GM19397 (cell line): ENCODE measurements at regions not wholly inside any gene's neighbourhood (a gene's known extent, or its start where the extent isn't known, plus 50 kb on each side); places are given as distances from the start of the nearest gene placed in this dataset.
"Not testable (repeated sequence)": the region's sequence is repeated elsewhere in the genome, so short reads cannot be mapped to it uniquely, and the experiment has no call there.

Experiments used
- ATAC-seq: cut with Tn5 transposase; IDR thresholded peaks from one replicate; pipeline ENCODE4 v1.9.1; 2021; ENCODE audit warnings: mild to moderate bottlenecking, moderate library complexity; ENCODE audit not compliant: unreplicated experiment

DNA sequence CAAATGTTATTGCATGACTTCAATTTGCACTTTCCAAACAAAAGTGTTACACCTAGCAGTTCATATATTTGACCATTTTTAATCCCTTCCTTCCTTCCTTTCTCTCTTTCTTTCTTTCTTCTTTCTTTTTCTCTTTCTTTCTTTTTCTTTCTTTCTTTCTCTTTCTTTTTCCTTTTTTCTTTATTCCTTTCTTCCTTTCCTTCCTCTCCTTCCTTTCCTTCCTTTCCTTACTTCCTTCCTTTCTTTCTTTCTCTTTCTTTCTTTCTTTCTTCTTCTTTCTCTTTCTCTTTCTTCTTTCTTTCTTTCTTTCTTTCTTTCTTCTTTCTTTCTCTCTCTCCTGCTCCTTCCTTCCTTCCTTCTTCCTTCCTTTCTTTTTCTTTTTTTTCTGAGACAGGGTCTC lies 146.7 kb upstream of the ALKAL2 start:
- no peak for ATAC-seq

DNA sequence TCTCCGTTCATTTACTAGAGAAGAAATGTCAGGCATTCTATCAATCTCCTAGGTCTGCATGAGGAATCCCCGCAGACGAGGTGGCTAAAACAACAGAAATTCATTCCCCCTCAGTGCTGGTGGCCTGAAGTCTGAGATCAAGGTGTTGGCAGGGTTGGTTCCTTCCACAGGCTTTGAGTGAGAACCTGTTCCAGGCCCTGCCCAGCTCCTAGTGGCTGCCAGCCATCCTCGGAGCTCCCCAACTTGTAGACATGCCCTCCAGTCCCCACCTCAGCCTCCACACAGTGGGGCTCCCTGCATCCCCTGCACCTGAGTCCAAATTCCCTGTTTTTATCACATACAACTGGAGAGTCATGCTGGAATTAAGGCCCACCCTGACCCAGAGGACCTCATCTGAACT lies 145.3 kb upstream of the ALKAL2 start:
- no peak for ATAC-seq

DNA sequence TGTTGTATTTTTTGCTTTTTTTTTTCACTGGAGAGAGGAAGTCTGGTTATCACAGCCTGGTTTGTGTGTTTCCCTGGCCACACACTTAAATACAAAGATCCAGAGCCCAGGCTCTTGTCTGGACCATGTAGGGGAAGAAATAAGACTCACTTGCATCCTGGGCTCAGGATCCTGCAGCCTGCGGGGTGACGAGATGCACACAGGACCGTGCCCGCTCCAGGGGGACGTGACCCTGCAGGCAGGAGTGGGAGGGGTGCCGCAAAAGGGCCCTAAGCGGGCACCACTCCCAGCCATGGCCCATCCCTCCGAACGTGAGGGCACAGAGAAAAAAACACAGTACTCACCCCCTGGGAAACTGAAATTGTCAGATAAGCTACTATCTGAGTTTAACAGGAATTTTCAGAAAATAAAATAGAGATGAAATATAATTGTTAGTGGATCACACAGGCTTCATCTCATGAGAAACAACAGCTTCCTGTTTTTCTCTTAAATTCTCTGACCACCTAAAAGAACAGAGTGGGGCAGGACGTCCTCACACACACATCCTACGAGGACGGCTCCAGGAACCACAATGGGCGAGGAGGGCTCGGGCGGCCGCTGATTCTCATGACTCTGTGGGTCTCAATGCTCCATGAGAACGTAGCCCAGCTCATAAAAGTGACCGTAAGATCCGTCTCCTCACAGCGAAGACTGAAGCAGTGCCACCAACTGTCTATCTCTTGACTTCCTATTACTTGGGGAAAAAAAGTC lies 142.6 kb upstream of the ALKAL2 start:
- no peak for ATAC-seq

DNA sequence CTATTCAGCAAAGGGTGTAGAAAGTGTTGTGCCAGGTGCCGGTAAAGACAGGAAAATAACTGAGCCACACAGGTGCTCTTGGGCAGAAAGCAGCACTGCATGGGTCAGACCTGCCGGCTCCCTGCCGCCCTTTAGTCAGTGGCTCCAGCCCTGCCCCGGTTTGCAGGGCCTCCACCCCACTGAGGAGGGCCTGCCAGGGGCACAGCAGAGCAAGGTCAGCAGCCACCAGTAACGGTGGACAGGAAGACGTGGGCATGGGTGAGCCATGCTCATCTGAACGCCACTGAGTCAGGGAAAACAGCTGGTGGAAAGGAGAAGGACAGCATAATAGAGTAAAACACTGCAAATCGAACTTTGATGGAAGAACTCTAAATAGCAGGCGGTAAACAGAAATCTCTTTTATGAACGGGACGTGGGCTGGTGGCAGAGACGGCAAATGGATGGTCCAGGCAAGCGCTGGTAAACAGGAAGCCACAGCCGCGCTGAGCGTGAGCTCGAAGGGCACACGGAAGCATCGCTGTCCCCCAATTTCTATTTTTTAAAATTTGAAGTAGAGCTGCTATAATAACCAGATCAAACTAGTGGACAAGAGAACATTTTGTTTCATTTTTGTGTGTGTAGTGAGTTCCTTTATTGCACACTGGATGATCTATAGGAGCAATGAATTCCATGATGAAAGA lies 141.8 kb upstream of the ALKAL2 start:
- no peak for ATAC-seq

DNA sequence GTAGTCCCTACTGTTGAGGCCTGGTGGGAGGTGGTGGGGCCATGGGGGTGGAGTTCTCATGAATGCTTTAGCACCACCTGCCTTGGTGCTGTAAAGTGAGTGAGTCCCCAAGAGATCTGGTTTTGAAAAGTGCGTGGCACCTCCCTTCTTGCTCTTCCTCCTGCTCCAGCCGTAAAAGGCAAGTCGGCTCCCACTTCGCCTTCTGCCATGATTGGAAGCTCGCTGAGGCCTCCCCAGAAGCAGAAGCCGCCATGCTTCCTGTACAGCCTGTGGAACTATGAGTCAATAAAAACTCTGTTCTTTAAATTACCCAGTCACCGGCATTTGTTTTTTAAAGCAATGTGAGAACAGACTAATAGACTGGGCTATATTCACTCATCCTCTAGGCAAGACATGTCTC lies 141.3 kb upstream of the ALKAL2 start:
- no peak for ATAC-seq

DNA sequence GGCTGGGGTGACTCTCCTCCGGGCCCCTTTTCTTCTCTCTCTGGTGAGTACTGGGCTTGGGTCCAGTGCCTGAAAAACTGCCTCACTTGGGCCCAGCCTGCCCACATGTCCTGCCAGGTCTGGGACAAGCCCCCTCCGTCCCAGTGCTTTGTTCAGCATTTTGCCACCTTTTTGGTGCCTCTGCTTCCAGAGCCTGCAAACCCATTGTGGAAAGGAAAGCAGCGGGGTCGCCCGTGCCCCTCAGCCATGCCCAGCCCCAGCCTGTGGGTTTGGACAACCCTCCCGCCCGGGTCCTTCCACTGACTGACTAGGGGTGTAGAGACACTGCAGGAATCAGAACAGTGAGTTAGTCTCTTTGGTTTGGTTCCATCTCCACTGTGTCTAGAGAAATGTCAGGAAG lies 140.7 kb upstream of the ALKAL2 start:
- no peak for ATAC-seq

DNA sequence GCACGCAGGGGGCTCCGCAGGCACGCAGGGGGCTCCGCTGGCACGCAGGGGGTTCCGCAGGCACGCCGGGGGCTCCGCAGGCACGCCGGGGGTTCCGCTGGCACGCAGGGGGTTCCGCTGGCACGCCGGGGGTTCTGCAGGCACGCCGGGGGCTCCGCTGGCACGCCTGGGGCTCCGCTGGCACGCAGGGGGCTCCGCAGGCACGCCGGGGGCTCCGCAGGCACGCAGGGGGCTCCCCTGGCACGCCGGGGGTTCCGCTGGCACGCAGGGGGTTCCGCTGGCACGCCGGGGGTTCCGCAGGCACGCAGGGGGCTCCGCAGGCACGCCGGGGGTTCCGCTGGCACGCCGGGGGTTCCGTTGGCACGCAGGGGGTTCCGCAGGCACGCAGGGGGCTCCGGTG lies 138.8 kb upstream of the ALKAL2 start:
- not testable (repeated sequence) for ATAC-seq

DNA sequence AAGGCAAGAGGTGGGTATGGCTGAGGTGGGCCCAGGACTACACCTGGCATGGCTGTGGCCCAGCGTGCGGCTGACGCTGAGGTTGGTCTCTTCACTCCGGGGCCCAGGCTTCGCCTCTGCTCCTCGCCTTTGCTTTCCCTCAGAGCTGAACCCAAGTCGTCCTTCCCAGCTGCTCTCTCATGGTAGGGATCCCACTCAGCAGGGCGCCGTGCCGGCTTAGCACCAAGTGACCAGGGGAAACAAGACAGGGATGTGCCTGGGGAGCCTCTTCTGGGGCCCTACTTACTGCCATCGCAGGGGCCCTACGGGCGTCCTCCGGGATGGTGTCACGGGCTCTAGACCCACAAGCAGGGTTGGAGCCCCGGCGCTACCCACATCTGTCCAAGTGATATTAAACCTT lies 138.1 kb upstream of the ALKAL2 start:
- no peak for ATAC-seq

DNA sequence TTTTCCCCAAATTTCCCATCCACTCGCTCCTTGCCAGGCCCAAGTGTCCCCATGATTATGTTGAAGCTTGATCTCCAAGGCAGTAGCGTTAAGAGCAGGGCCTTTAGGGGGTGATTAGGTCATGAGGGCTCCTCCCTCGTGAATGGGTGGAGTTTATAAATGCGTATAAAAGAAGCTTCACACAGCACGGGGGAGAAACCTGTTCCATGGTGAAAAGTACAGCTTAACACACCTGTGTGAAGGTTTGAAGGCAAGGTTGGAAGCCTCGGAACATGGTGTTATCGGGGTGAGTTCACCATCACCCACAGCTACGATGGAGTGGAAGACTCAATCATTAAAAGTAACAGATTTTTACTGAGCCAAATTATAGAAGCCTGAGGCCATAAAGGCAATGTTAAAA lies 137.4 kb upstream of the ALKAL2 start:
- ATAC-seq: no peak

DNA sequence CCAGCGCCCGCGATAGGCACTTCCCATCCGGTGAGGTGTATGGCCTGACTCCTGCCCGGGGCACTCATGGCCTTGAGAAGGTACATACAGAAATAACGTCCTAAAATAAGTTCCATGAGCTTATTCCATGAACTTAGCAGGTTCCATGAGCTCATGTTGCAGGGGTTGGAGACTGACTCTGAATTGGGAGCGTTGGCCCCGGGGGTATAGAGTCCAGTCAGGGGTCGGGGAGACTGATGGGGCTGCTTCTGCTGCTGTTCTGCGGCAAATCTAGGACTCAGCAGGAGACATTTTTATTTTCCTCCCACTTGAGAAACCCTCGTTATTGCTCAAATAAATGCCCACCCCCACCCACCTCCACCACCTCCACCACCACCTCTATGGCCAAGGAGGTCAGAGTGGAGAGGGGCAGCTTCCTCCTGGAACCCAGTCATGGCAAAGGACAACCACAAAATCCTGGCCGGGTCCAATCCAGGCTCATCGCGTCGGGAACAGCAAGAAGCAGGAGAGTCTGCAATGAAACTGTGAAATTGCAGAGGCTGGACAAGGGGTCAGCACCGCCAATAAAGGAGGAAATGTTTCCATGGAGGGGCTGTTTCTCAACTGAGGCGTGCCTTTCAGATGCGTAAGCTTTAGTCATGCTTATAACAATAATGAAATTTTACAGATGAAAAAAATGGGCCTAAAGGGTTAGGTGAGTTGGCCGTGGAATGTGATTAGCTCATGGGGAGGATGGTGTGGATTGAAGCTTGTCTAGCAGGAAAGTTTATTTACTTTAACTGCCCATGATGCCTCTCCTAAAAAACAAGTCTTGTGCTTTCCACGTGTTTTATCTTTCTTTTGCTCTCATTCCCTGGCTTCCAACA lies 136.6 kb upstream of the ALKAL2 start:
- ATAC-seq: no peak

DNA sequence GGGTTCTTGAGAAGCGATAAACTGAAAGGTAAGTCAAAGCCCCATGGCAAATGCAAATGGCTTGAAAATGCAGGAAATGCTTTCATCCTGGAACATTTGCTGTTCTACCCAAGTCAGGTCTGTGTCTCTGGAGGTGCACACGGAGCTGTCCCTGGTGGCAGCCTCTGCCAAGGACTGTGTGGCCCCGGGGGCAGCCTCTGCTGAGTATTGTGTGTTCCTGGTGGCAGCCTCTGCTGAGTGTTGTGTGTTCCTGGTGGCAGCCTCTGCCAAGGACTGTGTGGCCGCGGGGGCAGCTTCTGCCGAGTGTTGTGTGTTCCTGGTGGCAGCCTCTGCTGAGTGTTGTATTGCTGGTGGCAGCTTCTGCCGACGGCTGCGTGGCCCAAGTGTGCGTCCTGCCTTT lies 135.6 kb upstream of the ALKAL2 start:
- ATAC-seq: no peak

DNA sequence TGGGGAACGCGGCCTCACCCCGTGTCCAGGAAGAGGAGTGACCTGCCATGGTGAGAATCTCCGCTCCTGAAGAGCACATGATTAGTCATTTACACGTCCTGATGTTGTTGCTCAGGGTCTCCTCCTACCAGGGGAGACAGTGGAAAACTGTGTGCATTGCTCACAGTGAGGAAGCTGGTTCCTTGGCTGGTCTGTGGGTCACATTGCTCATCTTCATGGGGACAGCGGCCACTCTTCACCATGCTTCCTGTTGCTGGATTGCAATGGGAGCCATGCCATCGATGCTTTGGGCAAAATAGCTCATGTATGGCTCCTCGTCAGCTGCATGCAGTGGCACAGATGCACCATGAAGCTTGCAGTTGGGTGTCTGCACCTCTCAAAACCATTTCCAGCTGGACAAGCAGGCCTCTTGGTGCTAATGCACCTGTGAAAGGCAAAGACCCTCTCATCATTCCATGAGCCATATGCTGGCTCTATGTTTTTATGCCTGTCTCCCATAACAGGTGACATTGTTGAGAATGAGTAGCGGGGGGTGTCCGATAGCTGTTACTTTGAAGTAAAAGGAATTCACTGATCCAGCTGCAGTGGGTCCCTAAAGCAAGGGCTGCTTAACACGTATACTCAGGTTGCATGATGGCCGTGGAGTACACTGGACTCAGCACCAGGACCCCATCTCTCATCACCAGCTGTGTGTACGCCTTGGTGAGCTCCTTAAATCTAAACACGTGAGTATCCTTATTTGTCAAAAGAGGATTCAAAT lies 135.0 kb upstream of the ALKAL2 start:
- no peak for ATAC-seq

DNA sequence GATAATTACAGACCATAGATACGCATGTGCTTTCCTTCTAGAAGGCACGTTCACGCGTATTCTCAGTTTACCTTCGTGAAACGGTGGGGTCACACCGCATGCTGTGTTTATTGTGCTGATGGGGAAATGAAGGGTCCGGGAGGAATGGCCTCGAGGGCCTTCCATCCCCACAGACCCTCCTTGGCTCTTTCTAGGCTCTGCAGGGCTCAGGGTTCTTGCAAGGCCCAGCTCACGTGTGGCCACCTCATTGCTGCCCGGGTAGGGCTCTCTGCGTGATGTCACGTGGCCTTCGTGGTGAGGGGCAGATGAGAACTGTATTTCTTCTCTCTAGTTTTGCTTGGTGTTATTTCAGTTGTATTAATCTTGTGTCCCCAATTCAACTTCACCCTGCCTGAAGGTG lies 133.5 kb upstream of the ALKAL2 start:
- ATAC-seq: no peak

DNA sequence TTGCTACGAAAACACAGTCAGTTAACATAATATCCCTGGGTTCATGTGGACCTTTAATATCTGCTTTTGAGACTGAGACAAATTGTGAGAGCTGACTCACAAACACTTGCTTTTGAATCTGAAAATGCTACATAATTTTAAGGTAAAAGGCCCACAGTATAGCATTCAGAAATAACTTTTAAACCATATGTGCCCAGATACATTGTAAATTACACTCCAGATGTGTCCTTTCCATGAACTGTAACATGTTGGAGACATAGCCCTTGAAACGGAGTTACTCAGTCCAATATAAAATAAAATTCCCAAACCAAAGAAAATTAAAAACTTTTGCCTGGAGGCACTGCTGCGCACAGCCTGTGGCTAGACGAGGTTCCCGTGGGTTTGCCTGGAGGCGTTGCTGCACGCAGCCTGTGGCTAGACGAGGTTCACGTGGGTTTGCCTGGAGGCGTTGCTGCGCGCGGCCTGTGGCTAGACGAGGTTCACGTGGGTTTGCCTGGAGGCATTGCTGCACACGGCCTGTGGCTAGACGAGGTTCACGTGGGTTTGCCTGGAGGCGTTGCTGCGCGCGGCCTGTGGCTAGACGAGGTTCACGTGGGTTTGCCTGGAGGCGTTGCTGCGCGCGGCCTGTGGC lies 131.9 kb upstream of the ALKAL2 start:
- ATAC-seq: no peak

DNA sequence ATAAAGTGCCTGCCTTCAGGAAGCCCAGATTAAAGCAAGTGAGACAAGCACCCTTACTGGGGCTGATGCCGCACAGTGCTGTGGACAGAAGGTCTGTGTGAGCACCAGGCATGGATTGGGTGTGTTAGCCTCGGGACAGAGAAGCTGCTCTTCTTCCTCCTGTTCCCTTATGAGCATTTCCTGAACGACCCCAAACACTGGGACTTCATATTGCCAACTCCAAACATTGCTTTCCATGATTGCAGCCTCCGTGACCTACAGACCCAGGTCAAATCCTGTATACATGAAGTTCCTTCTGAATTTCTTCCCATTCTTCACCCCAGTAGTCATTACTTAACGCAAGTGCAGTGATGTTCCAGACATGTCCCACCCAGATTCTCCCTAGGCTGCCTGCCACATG lies 129.8 kb upstream of the ALKAL2 start:
- no peak for ATAC-seq

DNA sequence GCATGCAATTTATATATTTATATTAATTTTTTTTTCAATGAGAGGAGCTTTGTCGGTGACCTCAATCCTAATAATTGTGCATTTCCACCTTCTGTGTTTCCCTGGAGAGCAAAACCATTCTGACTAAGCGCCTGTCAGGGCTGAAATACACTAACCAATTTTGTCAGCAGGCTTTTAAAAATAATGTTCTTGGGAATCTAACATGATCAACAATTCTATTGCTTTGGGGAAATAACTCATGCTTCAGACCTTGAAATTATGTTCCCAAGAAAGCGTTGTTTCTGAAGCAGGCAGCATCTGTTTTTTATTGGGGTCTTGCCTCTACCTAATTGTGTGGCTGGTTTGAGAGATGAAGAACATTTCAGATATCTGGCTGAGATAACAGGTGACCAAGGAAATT lies 129.1 kb upstream of the ALKAL2 start:
- ATAC-seq: no peak

DNA sequence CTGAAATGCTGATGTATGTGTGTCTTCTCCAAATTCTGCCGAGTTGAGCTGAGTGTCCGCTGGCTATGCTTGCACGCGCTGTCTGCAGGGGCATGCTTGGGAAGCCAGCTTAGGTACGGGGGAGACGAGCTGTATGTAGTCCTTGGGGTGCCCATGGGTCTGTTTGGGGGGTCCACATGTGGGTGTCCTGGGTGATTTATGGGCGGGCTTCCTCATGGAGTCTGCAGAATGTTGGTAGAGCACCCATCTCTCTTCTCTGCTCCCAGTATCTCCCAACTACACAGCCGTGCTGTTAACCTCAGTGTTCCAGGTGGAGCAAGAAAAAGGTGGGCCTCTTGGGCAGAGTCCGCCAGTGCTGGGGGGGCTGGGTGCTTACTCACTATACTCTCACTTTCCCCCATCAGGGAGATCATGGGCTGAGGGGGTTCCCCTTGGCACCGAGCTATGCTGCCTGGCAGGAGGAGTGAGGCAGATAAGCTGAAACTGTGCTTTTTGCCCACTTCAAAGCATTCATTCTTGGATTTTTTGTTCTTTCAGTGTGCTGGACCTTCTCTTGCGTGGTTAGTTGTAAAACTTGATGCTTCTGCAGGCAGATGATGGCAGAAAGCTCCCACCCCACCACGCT lies 128.2 kb upstream of the ALKAL2 start:
- no peak for ATAC-seq

DNA sequence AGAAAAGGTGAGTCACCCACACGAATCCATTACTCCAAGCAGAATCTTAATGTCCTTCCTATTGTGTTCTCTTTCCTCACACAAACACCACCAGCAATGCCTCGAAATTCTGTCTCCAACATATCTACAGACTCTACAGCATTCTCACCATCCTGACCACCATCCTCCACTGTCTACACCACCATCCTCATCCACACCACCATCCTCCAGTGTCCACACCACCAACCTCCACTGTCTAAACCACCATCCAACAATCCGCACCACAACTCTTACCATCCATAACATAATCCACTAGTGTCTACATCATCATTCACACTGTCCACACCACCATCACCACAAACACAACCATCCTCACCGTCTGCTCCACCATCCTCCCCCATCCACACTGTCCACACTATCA lies 121.6 kb upstream of the ALKAL2 start:
- no peak for ATAC-seq

DNA sequence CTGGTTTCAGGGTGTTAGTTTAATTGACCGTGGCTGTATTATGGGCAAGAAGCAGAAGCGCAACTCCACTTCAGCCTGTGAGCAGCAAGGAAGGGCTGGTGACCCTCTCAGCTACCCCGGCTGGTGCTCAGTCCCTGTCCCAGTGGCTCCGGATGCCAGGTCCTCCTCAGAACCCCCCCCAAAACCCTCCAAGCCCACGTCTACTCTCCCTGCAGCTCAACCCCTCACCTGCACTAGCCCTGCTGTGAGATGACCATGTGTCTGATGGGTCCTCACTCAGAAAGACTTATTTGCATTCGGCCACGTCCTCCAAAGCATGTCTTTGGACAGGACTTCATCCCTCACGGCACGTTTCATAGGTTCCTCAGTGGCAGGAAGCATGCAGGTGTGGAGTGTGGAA lies 119.7 kb upstream of the ALKAL2 start:
- no peak for ATAC-seq

DNA sequence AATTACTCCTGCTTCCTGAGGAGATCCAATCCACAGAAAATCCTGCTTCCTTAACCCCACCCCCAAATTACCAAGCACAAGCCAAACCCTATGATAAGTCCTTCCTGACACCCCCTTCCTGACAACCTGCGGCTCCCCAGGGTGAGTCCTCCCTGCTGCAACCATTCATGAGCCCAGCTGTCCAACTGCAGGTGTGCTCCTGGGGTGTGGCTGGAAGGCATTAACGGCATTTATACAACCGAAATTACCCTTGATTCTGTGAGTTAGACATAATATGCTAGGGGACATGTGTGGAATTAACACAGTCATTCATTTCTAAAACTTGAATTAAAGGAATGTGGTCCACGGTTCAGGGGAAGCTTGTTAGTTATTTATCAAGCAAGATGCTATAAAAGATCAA lies 119.0 kb upstream of the ALKAL2 start:
- ATAC-seq: no peak
